ENCODE measurements at regions not wholly inside any gene's neighbourhood (a gene's known extent, or its start where the extent isn't known, plus 50 kb on each side); places are given as distances from the start of the nearest gene placed in this dataset.

DNA sequence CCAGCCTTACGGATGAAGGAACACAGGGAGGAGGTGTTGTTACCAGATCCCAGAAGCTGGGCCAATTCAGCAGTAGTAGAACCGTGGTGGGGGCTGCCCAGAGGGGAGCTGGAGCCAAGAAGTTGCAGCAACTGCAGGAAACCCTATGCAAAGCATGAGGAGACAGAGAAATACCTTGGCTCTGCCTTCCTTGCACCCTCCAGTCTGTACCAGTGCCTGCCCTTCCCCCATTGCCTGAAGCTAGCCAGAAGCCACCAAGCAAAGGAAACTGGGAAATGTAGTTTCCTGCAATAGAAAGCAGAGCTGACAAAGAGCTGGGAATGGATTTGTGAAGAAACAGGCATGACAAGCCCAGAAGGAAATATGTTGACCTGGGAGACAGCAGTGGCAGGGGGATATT lies 108.7 kb upstream of the FUNDC1 start:
- ATAC-seq (no peak), DNase-seq (peak; percentile 1 to 16 (median 14))
- 11 to 25% methylated on average over 1 to 2 of the region's 2 CpGs for WGBS, 2 donors

GRCh38 chrX:44643723-44644122 lies 101.1 kb upstream of the FUNDC1 start:
- H3K27ac ChIP-seq, result no peak overlapping the region
- no peak for TF ChIP-seq CTCF (IDR thresholded peaks at IDR 0.05)
- TF ChIP-seq POLR2A (IDR thresholded peaks at IDR 0.05), result no peak
- ATAC-seq (no peak), DNase-seq (no peak)
- intact Hi-C loops (cut with DNase I), result no loop called here
- H3K9me3 ChIP-seq, result no peaks in the 10 kb centered on the region
- H3K4me1 ChIP-seq, result no peaks in the 10 kb centered on the region
- H3K4me3 ChIP-seq, result no peak overlapping the region
- WGBS, 2 donors, result 51 to 66% methylated on average over 4 to 5 of the region's 5 CpGs
- H3K36me3 ChIP-seq (replicated peaks in 1 of 2; ENCODE audit: insufficient read depth in 1 of 2, low read depth in 2 of 2), result no peaks in the 10 kb centered on the region
- no peaks in the 10 kb centered on the region for H3K27me3 ChIP-seq

More for the DNA sequence above, 108.7 kb upstream of the FUNDC1 start:
- Histone ChIP-seq H3K4me1 (no peaks in the 10 kb centered on the region), H3K27me3 (no peaks in the 10 kb centered on the region), H3K9me3 (no peaks in the 10 kb centered on the region), H3K4me3 (no peak overlapping the region), H3K27ac (no peak overlapping the region), H3K36me3 (replicated peaks in 1 of 2; ENCODE audit: insufficient read depth in 1 of 2, low read depth in 2 of 2) (no peaks in the 10 kb centered on the region)
- TF ChIP-seq CTCF (IDR thresholded peaks at IDR 0.05) (no peak), POLR2A (IDR thresholded peaks at IDR 0.05) (no peak)
- intact Hi-C loops (cut with DNase I), result no loop called here

DNA sequence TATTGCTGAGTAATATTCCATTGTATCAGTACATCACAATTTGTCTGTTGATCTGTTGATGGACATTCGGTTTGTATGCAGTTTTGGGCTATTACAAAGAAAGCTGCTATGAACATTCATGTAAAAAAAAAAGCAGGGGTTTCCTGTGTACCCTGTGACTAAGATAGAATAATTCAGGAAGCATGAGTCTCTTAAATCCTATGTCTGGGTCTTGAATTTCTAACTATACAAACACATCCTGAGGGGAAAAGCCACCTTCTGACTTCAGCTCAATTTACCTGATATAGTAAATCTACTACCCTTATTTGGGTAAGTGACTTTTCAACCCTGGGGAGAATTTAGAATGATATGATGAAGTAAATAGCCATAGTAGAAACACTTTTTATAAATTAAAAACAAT lies 94.6 kb upstream of the FUNDC1 start:
- ATAC-seq (no peak), DNase-seq (no peak)
- Histone ChIP-seq H3K9me3 (no peaks in the 10 kb centered on the region), H3K27ac (no peak overlapping the region), H3K4me1 (no peaks in the 10 kb centered on the region), H3K36me3 (replicated peaks in 1 of 2; ENCODE audit: insufficient read depth in 1 of 2, low read depth in 2 of 2) (no peaks in the 10 kb centered on the region), H3K27me3 (no peaks in the 10 kb centered on the region), H3K4me3 (no peak overlapping the region)
- WGBS, 2 donors, result 37 to 38% methylated on average over 1 of the region's 1 CpG
- TF ChIP-seq CTCF (IDR thresholded peaks at IDR 0.05), result no peak
- no peak for TF ChIP-seq POLR2A (IDR thresholded peaks at IDR 0.05)
- intact Hi-C loops (cut with DNase I), result no loop called here

DNA sequence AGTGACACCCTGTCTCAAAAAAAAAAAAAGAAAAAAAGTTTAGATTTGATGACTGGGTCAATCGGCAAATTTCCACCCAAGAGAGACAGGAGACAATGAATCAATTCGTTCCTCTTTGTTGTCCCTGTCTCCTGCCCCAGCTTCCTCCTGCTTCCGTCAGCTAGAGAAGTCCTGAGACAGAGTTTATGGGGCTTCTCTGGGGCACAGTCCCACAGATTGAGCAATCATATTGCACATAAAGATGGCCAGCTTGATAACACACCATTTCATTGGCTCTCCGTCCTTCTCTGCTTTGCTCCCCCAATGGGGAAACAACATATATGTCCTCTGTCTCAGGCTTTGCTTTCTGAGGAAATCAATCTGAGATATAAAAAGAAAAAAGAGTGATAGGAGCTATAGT lies 78.4 kb upstream of the FUNDC1 start:
- WGBS, 2 donors, result 54 to 76% methylated on average over 4 of the region's 4 CpGs
- DNase-seq (peak in 1 of 4 donors; percentile 6), ATAC-seq (no peak)
- Histone ChIP-seq H3K4me1 (no peaks in the 10 kb centered on the region), H3K4me3 (no peak overlapping the region), H3K27me3 (no peaks in the 10 kb centered on the region), H3K9me3 (no peaks in the 10 kb centered on the region), H3K27ac (no peak overlapping the region), H3K36me3 (replicated peaks in 1 of 2; ENCODE audit: insufficient read depth in 1 of 2, low read depth in 2 of 2) (no peaks in the 10 kb centered on the region)
- TF ChIP-seq POLR2A (IDR thresholded peaks at IDR 0.05) (no peak), CTCF (IDR thresholded peaks at IDR 0.05) (no peak)
- intact Hi-C loops (cut with DNase I), result no loop called here

DNA sequence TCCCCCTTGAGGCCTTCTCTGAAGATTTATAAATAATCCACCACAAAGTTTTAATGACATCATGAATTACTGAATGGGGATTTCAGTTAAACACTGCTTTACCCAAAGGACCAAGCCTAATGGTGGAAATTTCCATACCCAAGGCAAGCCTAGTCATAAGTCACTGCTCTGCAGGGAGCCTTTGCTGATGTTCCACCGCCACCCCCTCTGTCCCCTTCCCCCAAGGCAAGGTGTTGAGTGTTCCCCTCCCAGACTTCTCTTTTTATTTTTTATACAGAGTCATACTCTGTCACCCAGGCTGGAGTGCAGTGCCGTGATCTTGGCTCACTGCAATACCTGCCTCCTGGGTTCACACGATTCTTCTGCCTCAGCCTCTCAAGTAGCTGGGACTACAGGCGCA lies 76.4 kb upstream of the FUNDC1 start:
- no peak for DNase-seq
- no peak for TF ChIP-seq CTCF (IDR thresholded peaks at IDR 0.05)
- TF ChIP-seq POLR2A (IDR thresholded peaks at IDR 0.05), result no peak
- H3K9me3 ChIP-seq, result no peaks in the 10 kb centered on the region

More for the DNA sequence above, 76.4 kb upstream of the FUNDC1 start:
- no peak for ATAC-seq
- WGBS, 2 donors, result 86 to 94% methylated on average over 3 to 4 of the region's 4 CpGs
- intact Hi-C loops (cut with DNase I), result no loop called here
- Histone ChIP-seq H3K4me1 (no peaks in the 10 kb centered on the region), H3K27me3 (no peaks in the 10 kb centered on the region), H3K27ac (no peak overlapping the region), H3K36me3 (replicated peaks in 1 of 2; ENCODE audit: insufficient read depth in 1 of 2, low read depth in 2 of 2) (no peaks in the 10 kb centered on the region), H3K4me3 (no peak overlapping the region)

Measured in body of pancreas (tissue), 4 donors.